PC-3 (cell line): ENCODE measurements at regions not wholly inside any gene's neighbourhood (a gene's known extent, or its start where the extent isn't known, plus 50 kb on each side); places are given as distances from the start of the nearest gene placed in this dataset.

Experiments
- ATAC-seq: fragments of 200-7000 bp; cut with Tn5 transposase; 2 replicates; pipeline ENCODE4 v1.9.1; 2020; ENCODE audit warnings: mild to moderate bottlenecking, moderate library complexity
- BruUV-seq: library from RNA; stranded (reverse); fragments of 400-500 nt; replicated peaks from 2 replicates; lab custom pipeline; 2021; lab: Mats Ljungman, UMichigan
- CTCF ChIA-PET: fragments of 300-600 bp; sonication (Branson Sonifier 250); formaldehyde crosslinking; loops from one replicate; lab custom pipeline; 2022; ENCODE audit warnings: antibody characterized with exemption; lab: Charles Lee
- POLR2A ChIA-PET: fragments of 300-600 bp; sonication (Branson Sonifier 250); formaldehyde crosslinking; loops from one replicate; lab custom pipeline; 2022; ENCODE audit warnings: antibody characterized with exemption; ENCODE audit not compliant: unreplicated experiment; lab: Charles Lee
- DNase-seq: peaks from one replicate; pipeline ENCODE4 v3.0.0-alpha.2; 2015
- H2AFZ ChIP-seq: fragments of 300-600 bp; sonication (generic); 2 replicates; pipeline ENCODE4 v1.6.0; 2016; ENCODE audit warnings: antibody characterized with exemption, low read length
- H3F3A ChIP-seq: fragments of 300-600 bp; sonication (generic); one replicate; pipeline ENCODE4 v1.6.0; 2017; ENCODE audit warnings: antibody characterized with exemption, low read length, control low read depth, mild to moderate bottlenecking; ENCODE audit not compliant: unreplicated experiment
- H3K27ac ChIP-seq: fragments of 300-600 bp; sonication (generic); 2 replicates; pipeline ENCODE4 v1.5.1; 2016; ENCODE audit warnings: mild to moderate bottlenecking, low read length
- H3K27me3 ChIP-seq: fragments of 300-600 bp; sonication (generic); 2 replicates; pipeline ENCODE4 v1.6.1; 2016; ENCODE audit warnings: low read length, mixed read lengths
- H3K36me3 ChIP-seq: fragments of 300-600 bp; sonication (generic); 2 replicates; pipeline ENCODE4 v1.6.1; 2016; ENCODE audit warnings: low read depth, mixed run types, low read length, mixed read lengths
- H3K4me1 ChIP-seq: fragments of 300-600 bp; sonication (generic); 2 replicates; pipeline ENCODE4 v1.5.1; 2016; ENCODE audit warnings: low read length; ENCODE audit not compliant: insufficient read depth
- H3K4me2 ChIP-seq: fragments of 300-600 bp; sonication (generic); 2 replicates; pipeline ENCODE4 v1.6.0; 2016; ENCODE audit warnings: low read length
- H3K4me3 ChIP-seq: fragments of 300-600 bp; sonication (generic); 2 replicates; pipeline ENCODE4 v1.5.1; 2016; ENCODE audit warnings: mild to moderate bottlenecking, low read length, mixed read lengths
- H3K79me2 ChIP-seq: fragments of 300-600 bp; sonication (generic); 2 replicates; pipeline ENCODE4 v1.6.1; 2017; ENCODE audit warnings: low read length, mixed read lengths
- H3K9ac ChIP-seq: fragments of 300-600 bp; sonication (generic); 2 replicates; pipeline ENCODE4 v1.6.0; 2016; ENCODE audit warnings: mild to moderate bottlenecking, low read length
- H3K9me2 ChIP-seq: fragments of 300-600 bp; sonication (generic); replicated peaks from 2 replicates; pipeline ENCODE4 v1.6.1; 2016; ENCODE audit warnings: mixed run types, low read length, mixed read lengths
- H3K9me3 ChIP-seq: fragments of 300-600 bp; sonication (generic); 2 replicates; pipeline ENCODE4 v1.6.1; 2016; ENCODE audit warnings: low read length, mixed read lengths
- H4K20me1 ChIP-seq: fragments of 300-600 bp; sonication (generic); 2 replicates; pipeline ENCODE4 v1.6.1; 2016; ENCODE audit warnings: low read length, mixed read lengths
- CTCF ChIP-seq: fragments of 300-600 bp; sonication (generic); conservative IDR thresholded peaks from 2 replicates; pipeline ENCODE4 v1.5.1; 2017; ENCODE audit warnings: antibody characterized with exemption, low read depth, mild to moderate bottlenecking, low read length
- EZH2 ChIP-seq: fragments of 300-600 bp; sonication (generic); IDR thresholded peaks from one replicate; pipeline ENCODE4 v1.6.1; 2017; ENCODE audit warnings: antibody characterized with exemption, mild to moderate bottlenecking, low read length; ENCODE audit not compliant: unreplicated experiment
- EZH2phosphoT487 ChIP-seq: fragments of 300-600 bp; sonication (generic); IDR thresholded peaks from 2 replicates; pipeline ENCODE4 v1.6.1; 2018; ENCODE audit warnings: mild to moderate bottlenecking, antibody characterized with exemption, low read length, borderline replicate concordance
- intact Hi-C: fragments of 100-400 bp; cut with micrococcal nuclease; formaldehyde crosslinking; loops from 2 replicates; pipeline ENCODE4 v1.9.0; 2023

DNA sequence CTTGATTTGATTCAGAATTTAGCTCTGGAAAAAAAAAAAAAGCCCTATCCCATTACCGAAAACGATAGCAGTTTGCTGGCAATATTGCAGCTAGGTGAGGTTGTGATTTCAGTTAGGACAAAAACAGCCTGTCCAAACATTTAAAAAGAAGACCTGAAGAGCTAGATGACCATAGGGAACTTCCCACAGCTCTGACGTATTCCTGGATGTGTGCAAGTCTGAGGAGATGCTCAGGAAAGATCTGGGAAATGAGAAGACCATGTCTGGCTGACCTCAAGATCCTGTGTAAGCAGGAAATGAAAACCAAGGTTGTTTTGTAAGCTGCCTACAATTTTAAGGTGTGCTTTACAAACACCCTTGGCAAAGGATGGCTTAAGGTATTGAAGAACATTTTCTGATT, 88.7 kb downstream of the RAMP3 start:
- peaks cover 52% of the 10 kb centered on the region for H3K27me3 ChIP-seq
- H3K36me3 ChIP-seq: no peaks in the 10 kb centered on the region
- H3K9me2 ChIP-seq: no peaks in the 10 kb centered on the region
- H3K79me2 ChIP-seq: no peaks in the 10 kb centered on the region
- ChIA-PET POLR2A (interaction anchor here (0.7 kb wide), 1 partner anchor 1516 kb away, joined by 5 read pairs; no protein-coding TSS in a partner anchor), CTCF (interaction anchor here (0.6 kb wide), 1 partner anchor 38 kb away, joined by 3 read pairs; no protein-coding TSS in a partner anchor)
- H3K9me3 ChIP-seq: no peaks in the 10 kb centered on the region
- H4K20me1 ChIP-seq: no peaks in the 10 kb centered on the region
- no TSS peak for BruUV-seq
- no peak overlapping the region for H3K4me2 ChIP-seq
- peaks cover 4% of the 10 kb centered on the region for H3K4me1 ChIP-seq
- H3K27ac ChIP-seq: no peak overlapping the region
- no peak overlapping the region for H2AFZ ChIP-seq
- no peak overlapping the region for H3K9ac ChIP-seq
- H3F3A ChIP-seq: no peaks in the 10 kb centered on the region
- intact Hi-C loops: no loop called here
- ATAC-seq: no peak
- H3K4me3 ChIP-seq: no peak overlapping the region
- TF ChIP-seq EZH2phosphoT487 (no peak), CTCF (no peak), EZH2 (no peak)
- no peak for DNase-seq

DNA sequence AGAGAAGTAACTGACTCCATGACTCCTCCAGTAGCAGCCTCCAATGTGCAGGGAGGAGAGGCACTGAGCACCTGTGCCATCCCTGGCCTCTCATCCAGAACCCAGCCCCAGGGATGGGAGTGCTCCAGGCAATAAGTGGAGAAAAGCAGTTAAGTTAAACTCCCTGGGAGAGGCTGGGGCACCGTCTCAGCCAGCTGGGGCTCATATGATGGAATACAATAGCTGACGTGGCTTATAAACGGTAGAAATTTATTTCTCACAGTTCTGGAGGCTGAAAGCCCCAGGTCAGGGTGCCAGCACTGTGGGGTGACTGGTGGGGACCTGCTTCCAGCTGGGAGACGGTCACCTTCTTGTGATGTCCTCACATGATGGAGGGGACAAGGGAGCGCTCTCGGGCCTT, 94.7 kb downstream of the RAMP3 start:
- CTCF ChIA-PET: no interaction called here
- intact Hi-C loops: no loop called here
- H3K79me2 ChIP-seq: no peaks in the 10 kb centered on the region
- no peak for DNase-seq
- no peaks in the 10 kb centered on the region for H4K20me1 ChIP-seq
- ATAC-seq: no peak
- H3K27ac ChIP-seq: no peak overlapping the region
- H3K9me2 ChIP-seq: no peaks in the 10 kb centered on the region
- no peak overlapping the region for H3K4me3 ChIP-seq
- POLR2A ChIA-PET: interaction anchor here (0.5 kb wide), 1 partner anchor 94 kb away, joined by 3 read pairs; no protein-coding TSS in a partner anchor
- no peak overlapping the region for H3K4me2 ChIP-seq
- no peaks in the 10 kb centered on the region for H3K4me1 ChIP-seq
- peaks cover 35% of the 10 kb centered on the region for H3K27me3 ChIP-seq
- no peak overlapping the region for H2AFZ ChIP-seq
- BruUV-seq: no TSS peak
- no peaks in the 10 kb centered on the region for H3F3A ChIP-seq
- no peak for TF ChIP-seq CTCF
- no peak overlapping the region for H3K9ac ChIP-seq
- H3K9me3 ChIP-seq: no peaks in the 10 kb centered on the region
- no peaks in the 10 kb centered on the region for H3K36me3 ChIP-seq

- Histone ChIP-seq H3K9ac (no peak overlapping the region), H3K27ac (no peak overlapping the region), H3K9me2 (no peaks in the 10 kb centered on the region), H3K4me3 (no peak overlapping the region), H3K36me3 (no peaks in the 10 kb centered on the region), H3K4me2 (no peak overlapping the region), H3K27me3 (peaks cover 30% of the 10 kb centered on the region), H3K9me3 (no peaks in the 10 kb centered on the region), H3K4me1 (no peaks in the 10 kb centered on the region), H3K79me2 (no peaks in the 10 kb centered on the region), H3F3A (no peaks in the 10 kb centered on the region), H4K20me1 (no peaks in the 10 kb centered on the region), H2AFZ (no peak overlapping the region)
- intact Hi-C loops: no loop called here
- ChIA-PET CTCF (no interaction called here), POLR2A (interaction anchor here (0.5 kb wide), 1 partner anchor 95 kb away, joined by 3 read pairs; no protein-coding TSS in a partner anchor)
- no peak for ATAC-seq
- no peak for TF ChIP-seq CTCF
- no peak for TF ChIP-seq EZH2
- no peak for TF ChIP-seq EZH2phosphoT487
- BruUV-seq: no TSS peak
- DNase-seq: no peak
Measured at GRCh38 chr7:45252857-45253256, 95.3 kb downstream of the RAMP3 start.
